Activated T-helper 2 cell treated with anti-CD3 and anti-CD28 coated beads, Interferon-gamma antibody, Interleukin-2, Interleukin-4, amounts not matched to agents 10 μg/mL and 5 μg/mL and 100 μg/mL, durations not matched to agents 14 hours and 24 hours and 36 hours (primary cell): ENCODE measurements at regions not wholly inside any gene's neighbourhood (a gene's known extent, or its start where the extent isn't known, plus 50 kb on each side); places are given as distances from the start of the nearest gene placed in this dataset.
"Not testable (repeated sequence)": the region's sequence is repeated elsewhere in the genome, so short reads cannot be mapped to it uniquely, and the experiment has no call there.

Experiments used
- DNase-seq: peaks from one replicate; pipeline ENCODE4 v3.0.0; 2021; ENCODE audit warnings: low spot score
- H3K27ac Mint-ChIP-seq: one replicate; pipeline ENCODE4 v1.8.0; 2021; ENCODE audit warnings: mixed read lengths
- H3K27me3 Mint-ChIP-seq: one replicate; pipeline ENCODE4 v1.8.0; 2021; ENCODE audit warnings: low read depth, mixed read lengths
- H3K36me3 Mint-ChIP-seq: one replicate; pipeline ENCODE4 v1.8.0; 2021; ENCODE audit warnings: low read depth, mixed read lengths
- H3K4me1 Mint-ChIP-seq: one replicate; pipeline ENCODE4 v1.8.0; 2021; ENCODE audit warnings: low read depth, mixed read lengths
- H3K4me3 Mint-ChIP-seq: one replicate; pipeline ENCODE4 v1.8.0; 2021; ENCODE audit warnings: low read depth, mild to moderate bottlenecking, moderate library complexity, mixed read lengths
- H3K9me3 Mint-ChIP-seq: one replicate; pipeline ENCODE4 v1.8.0; 2021; ENCODE audit warnings: mixed read lengths
- intact Hi-C: fragments of 100-400 bp; cut with micrococcal nuclease; formaldehyde crosslinking; loops from one replicate; pipeline ENCODE4 v1.15.1; 2023

DNA sequence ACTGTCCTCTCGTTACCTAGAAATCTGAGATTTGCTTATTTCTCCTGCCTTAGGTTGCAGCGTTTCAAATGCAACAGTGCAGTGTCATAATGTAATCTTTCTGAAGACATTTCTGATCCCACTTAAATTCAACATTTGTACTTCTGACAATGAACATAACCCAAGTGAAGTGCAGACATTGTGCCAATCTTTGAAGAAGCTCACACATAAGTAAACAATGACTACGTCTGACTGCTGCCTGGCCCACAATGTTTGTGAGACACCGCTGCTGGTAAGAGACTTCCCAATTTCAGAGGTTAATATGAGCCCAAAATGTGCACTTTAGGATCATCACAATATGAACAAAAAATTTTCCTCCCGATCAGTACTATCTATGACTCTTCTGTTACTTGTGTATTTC is 84.6 kb upstream of the BCL2L14 start:
- intact Hi-C loops: no loop called here
- Mint-ChIP-seq H3K27me3 (no peaks in the 10 kb centered on the region), H3K27ac (no peak overlapping the region), H3K4me3 (no peak overlapping the region), H3K4me1 (peaks cover 37% of the 10 kb centered on the region), H3K9me3 (peaks cover 27% of the 10 kb centered on the region), H3K36me3 (peaks cover 40% of the 10 kb centered on the region)
- DNase-seq: no peak

DNA sequence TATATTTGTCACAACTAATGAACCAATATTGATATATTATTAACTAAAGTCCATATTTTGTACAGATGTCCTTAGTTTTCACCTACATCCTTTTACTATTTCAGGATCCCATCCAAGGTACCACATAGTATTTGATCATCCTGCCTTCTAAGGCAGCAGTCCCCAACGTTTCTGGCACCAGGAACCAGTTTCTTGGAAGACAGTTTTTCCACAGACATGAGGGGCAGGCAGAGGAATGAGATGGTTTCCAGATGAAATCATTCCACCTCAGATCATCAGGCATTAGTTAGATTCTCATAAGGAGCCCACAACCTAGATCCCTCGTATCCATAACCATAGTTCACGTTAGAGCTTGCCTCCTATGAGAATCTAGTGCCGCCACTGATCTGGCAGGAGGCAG is 82.8 kb upstream of the BCL2L14 start:
- peaks cover 36% of the 10 kb centered on the region for H3K9me3 Mint-ChIP-seq
- no peak overlapping the region for H3K4me3 Mint-ChIP-seq
- intact Hi-C loops: no loop called here
- no peak for DNase-seq
- no peaks in the 10 kb centered on the region for H3K27me3 Mint-ChIP-seq
- H3K27ac Mint-ChIP-seq: no peak overlapping the region
- H3K36me3 Mint-ChIP-seq: peaks cover 35% of the 10 kb centered on the region
- H3K4me1 Mint-ChIP-seq: peaks cover 28% of the 10 kb centered on the region

GRCh38 chr12:11991604-11992003 is 79.1 kb upstream of the BCL2L14 start:
- Mint-ChIP-seq H3K36me3 (peaks cover 19% of the 10 kb centered on the region), H3K4me1 (peaks cover 7% of the 10 kb centered on the region), H3K27me3 (no peaks in the 10 kb centered on the region), H3K4me3 (no peak overlapping the region), H3K9me3 (peaks cover 21% of the 10 kb centered on the region), H3K27ac (no peak overlapping the region)
- no peak for DNase-seq
- intact Hi-C loops: no loop called here

GRCh38 chr12:11992515-11992914 is 78.2 kb upstream of the BCL2L14 start:
- intact Hi-C loops: no loop called here
- Mint-ChIP-seq H3K27ac (no peak overlapping the region), H3K27me3 (no peaks in the 10 kb centered on the region), H3K4me1 (peaks cover 7% of the 10 kb centered on the region), H3K36me3 (peaks cover 16% of the 10 kb centered on the region), H3K4me3 (no peak overlapping the region), H3K9me3 (peaks cover 20% of the 10 kb centered on the region)
- no peak for DNase-seq

GRCh38 chr12:11998307-11998943 is 72.3 kb upstream of the BCL2L14 start:
- H3K27ac Mint-ChIP-seq, H3K27me3 Mint-ChIP-seq, intact Hi-C loops, H3K4me3 Mint-ChIP-seq, H3K36me3 Mint-ChIP-seq, DNase-seq, H3K9me3 Mint-ChIP-seq: not testable (repeated sequence)
- peaks cover 19% of the 10 kb centered on the region for H3K4me1 Mint-ChIP-seq

GRCh38 chr12:11998944-11999315 is 71.8 kb upstream of the BCL2L14 start:
- Mint-ChIP-seq H3K4me3 (no peak overlapping the region), H3K27ac (no peak overlapping the region), H3K36me3 (peaks cover 4% of the 10 kb centered on the region), H3K9me3 (peaks cover 5% of the 10 kb centered on the region), H3K27me3 (peaks cover 3% of the 10 kb centered on the region), H3K4me1 (peaks cover 21% of the 10 kb centered on the region)
- intact Hi-C loops: no loop called here
- no peak for DNase-seq

- Mint-ChIP-seq H3K36me3 (peaks cover 14% of the 10 kb centered on the region), H3K4me1 (peaks cover 47% of the 10 kb centered on the region), H3K4me3 (no peak overlapping the region), H3K27me3 (peaks cover 8% of the 10 kb centered on the region), H3K9me3 (peaks cover 8% of the 10 kb centered on the region), H3K27ac (no peak overlapping the region)
- intact Hi-C loops: no loop called here
- DNase-seq: no peak
Observed at GRCh38 chr12:12003609-12004008, 67.1 kb upstream of the BCL2L14 start.

DNA sequence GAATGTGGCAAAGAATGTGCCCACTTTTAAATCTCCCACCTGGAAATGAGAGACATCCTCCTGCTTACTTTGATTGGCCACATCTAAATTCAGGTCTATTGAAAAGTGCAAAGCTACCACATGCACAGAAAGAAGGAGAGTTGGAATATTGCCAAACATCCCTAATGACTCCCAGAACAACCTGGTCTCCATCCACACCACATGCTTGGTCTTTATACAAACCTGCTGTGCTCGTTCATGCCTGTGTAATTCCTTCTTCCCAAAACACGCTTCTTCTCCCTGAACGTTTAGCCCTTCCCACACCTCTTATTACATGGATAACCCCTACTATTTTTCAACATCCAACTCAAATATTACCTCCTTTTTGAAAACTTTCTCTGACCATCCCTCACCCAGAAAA is 66.2 kb upstream of the BCL2L14 start:
- H3K9me3 Mint-ChIP-seq: peaks cover 8% of the 10 kb centered on the region
- H3K27me3 Mint-ChIP-seq: peaks cover 8% of the 10 kb centered on the region
- H3K4me3 Mint-ChIP-seq: no peak overlapping the region
- H3K27ac Mint-ChIP-seq: no peak overlapping the region
- peaks cover 49% of the 10 kb centered on the region for H3K4me1 Mint-ChIP-seq
- intact Hi-C loops: no loop called here
- H3K36me3 Mint-ChIP-seq: peaks cover 11% of the 10 kb centered on the region
- DNase-seq: no peak

DNA sequence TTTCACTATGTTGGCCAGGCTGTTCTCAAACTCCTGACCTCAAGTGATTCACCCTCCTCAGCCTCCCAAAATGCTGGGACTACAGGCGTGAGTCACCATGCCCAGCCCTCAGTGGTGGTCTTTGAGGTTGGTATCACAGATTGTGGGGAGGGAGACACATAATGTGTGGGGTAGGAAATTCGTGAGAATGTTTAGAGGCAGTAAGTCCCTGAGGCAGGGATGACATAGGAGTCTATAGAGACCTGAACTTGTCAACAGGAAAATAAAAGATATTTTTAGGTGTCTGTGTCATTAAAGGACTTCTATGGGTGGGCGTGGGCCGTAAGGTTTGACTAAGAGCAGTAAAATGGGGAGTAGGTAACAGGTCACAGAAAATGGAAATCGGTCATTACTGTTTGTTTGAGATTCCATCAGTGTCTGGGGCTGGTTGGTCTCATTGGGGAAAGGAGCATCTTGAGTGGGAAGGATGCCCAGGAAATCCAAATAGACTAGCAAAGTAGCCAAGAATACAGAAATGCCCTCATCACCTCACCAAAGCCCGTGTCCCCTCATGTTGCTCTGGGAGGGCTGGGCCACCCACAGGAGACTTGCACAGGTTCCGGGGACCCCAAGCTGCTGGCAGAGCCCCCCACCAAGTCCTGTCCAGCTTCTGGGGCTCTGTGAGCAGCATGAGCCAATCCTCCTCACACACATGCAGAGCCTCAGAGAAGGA is 63.6 kb upstream of the BCL2L14 start:
- H3K9me3 Mint-ChIP-seq: peaks cover 8% of the 10 kb centered on the region
- H3K27me3 Mint-ChIP-seq: peaks cover 8% of the 10 kb centered on the region
- peak overlapping the region; percentile 60 for H3K4me3 Mint-ChIP-seq
- intact Hi-C loops: loop anchor here (1.0 to 5.0 kb wide), 8 partner anchors 9 to 1704 kb away; partner anchors contain the start of gene CDKN1B
- H3K36me3 Mint-ChIP-seq: peaks cover 12% of the 10 kb centered on the region
- peak; percentile 28 for DNase-seq
- H3K27ac Mint-ChIP-seq: peak overlapping the region; percentile 96
- peaks cover 73% of the 10 kb centered on the region for H3K4me1 Mint-ChIP-seq

DNA sequence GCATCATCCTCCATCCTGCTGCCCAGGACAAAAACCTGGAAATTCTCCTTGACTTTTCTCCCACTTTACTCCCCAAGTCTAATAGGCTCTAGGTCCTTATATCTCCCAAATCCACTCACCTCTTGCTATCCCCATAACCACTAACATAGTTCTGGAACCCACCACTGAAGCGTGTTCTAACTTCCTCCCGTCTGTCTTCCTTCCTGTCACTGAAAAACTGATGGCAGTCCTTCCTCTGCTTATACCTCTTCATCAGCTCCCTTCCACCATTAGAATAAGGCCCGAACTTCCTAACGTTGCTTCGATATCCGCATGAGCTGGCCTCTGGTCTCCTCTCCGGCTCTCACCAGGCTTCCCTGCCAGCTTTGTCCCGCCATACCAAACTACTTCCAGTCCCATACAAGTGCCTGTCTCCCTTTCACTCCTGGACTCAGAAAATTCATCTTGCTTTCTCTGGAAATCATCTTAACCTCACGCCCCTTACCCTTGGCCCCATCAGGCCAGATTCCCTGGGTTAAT is 63.0 kb upstream of the BCL2L14 start:
- peak overlapping the region; percentile 60 for H3K4me3 Mint-ChIP-seq
- peaks cover 15% of the 10 kb centered on the region for H3K36me3 Mint-ChIP-seq
- H3K27ac Mint-ChIP-seq: peak overlapping the region; percentile 96
- intact Hi-C loops: loop anchor here (1.0 to 5.0 kb wide), 8 partner anchors 9 to 1705 kb away; partner anchors contain the start of gene CDKN1B
- peaks cover 8% of the 10 kb centered on the region for H3K27me3 Mint-ChIP-seq
- peaks cover 77% of the 10 kb centered on the region for H3K4me1 Mint-ChIP-seq
- no peak for DNase-seq
- peaks cover 8% of the 10 kb centered on the region for H3K9me3 Mint-ChIP-seq

GRCh38 chr12:12008232-12008850 is 62.4 kb upstream of the BCL2L14 start:
- intact Hi-C loops: loop anchor here (5.0 kb wide), 2 partner anchors 276 to 709 kb away; partner anchors contain the start of gene CDKN1B
- H3K4me3 Mint-ChIP-seq: peak overlapping the region; percentile 60
- H3K27me3 Mint-ChIP-seq: peaks cover 5% of the 10 kb centered on the region
- H3K4me1 Mint-ChIP-seq: peaks cover 78% of the 10 kb centered on the region
- DNase-seq: peak; percentile 41
- peaks cover 15% of the 10 kb centered on the region for H3K36me3 Mint-ChIP-seq
- H3K27ac Mint-ChIP-seq: peak overlapping the region; percentile 96
- H3K9me3 Mint-ChIP-seq: peaks cover 8% of the 10 kb centered on the region

DNA sequence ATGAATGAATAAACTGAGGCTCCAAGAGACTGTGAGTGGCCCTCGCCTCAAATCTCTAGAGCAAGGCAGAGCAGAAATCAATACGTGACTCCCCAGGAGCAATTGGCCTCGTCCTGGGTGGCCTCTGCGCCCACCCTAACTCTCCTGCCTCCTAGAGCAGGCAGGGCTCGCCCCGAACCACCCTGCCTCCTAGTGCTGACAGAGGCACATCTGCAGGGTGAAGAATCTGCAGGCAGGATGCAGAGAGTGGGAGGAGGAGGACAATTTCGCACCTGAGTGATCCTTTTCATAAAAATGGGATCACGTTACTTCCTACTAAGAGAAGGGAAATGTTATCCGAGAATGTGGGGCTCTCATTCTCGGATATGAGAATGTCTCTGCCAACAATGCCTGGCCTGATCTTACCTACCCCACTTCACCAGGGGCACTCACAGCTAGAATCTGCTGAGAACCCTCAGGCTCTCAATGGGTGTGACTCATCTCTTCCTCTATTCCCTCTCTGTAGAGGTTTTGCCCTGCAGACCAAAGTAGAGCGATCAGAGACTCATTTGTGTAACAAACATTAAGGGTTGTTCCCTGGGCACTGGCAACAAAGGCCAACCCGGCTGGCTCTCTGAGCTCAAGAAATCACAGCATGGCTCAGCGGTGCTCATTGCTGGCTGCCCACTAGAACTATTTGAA is 61.7 kb upstream of the BCL2L14 start:
- intact Hi-C loops: loop anchor here (1.0 to 5.0 kb wide), 4 partner anchors 24 to 708 kb away; partner anchors contain the start of gene CDKN1B
- Mint-ChIP-seq H3K27me3 (peaks cover 5% of the 10 kb centered on the region), H3K36me3 (peaks cover 15% of the 10 kb centered on the region), H3K4me1 (peaks cover 77% of the 10 kb centered on the region), H3K4me3 (peak overlapping the region; percentile 60), H3K27ac (peak overlapping the region; percentile 96), H3K9me3 (peaks cover 8% of the 10 kb centered on the region)
- peak; percentile 47 for DNase-seq
